ENCODE measurements at regions not wholly inside any gene's neighbourhood (a gene's known extent, or its start where the extent isn't known, plus 50 kb on each side); places are given as distances from the start of the nearest gene placed in this dataset.

DNA sequence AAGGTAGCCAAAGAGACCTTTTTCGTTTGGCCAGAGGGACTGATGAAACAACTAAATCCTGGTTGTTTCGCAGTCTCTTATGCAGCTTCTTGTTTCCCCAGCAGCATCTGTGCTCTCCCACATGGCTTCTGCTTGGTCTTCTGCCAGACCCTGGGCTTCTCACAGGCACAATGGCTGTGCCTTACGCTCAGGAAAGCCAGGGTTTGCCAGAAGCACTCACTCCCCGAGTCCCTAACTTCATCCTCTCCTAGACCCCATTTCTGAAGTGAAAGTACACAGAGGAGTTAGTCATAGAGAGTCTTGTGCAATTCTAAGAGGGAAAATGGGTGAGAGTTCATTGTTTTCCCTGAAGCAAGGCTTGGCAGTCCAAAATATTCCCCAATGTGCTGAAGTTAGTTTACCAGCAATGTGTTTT, 121.7 kb downstream of the EVX1 start:
- ATAC-seq, result no peak
- TF ChIP-seq RARB (CRISPR knock-in tag; IDR thresholded peaks at IDR 0.05), result no peak
- TF ChIP-seq GLIS3 (CRISPR knock-in tag; IDR thresholded peaks at IDR 0.05), result no peak
- TF ChIP-seq ZNF8 (CRISPR knock-in tag; IDR thresholded peaks at IDR 0.05), result no peak
- no peak for TF ChIP-seq ISL1 (CRISPR knock-in tag; IDR thresholded peaks at IDR 0.05)
- TF ChIP-seq TOX (CRISPR knock-in tag; IDR thresholded peaks at IDR 0.05; ENCODE audit: borderline replicate concordance), result no peak
- TF ChIP-seq, protein P1, sequence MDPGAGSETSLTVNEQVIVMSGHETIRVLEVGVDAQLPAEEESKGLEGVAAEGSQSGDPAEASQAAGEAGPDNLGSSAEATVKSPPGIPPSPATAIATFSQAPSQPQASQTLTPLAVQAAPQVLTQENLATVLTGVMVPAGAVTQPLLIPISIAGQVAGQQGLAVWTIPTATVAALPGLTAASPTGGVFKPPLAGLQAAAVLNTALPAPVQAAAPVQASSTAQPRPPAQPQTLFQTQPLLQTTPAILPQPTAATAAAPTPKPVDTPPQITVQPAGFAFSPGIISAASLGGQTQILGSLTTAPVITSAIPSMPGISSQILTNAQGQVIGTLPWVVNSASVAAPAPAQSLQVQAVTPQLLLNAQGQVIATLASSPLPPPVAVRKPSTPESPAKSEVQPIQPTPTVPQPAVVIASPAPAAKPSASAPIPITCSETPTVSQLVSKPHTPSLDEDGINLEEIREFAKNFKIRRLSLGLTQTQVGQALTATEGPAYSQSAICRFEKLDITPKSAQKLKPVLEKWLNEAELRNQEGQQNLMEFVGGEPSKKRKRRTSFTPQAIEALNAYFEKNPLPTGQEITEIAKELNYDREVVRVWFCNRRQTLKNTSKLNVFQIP (CRISPR knock-in tag; IDR thresholded peaks at IDR 0.05; ENCODE audit: borderline replicate concordance, low read depth), result no peak
- TF ChIP-seq BACH2 (CRISPR knock-in tag; IDR thresholded peaks at IDR 0.05; ENCODE audit: borderline replicate concordance), result no peak
- no peak for TF ChIP-seq TCF4 (CRISPR knock-in tag; IDR thresholded peaks at IDR 0.05; ENCODE audit: borderline replicate concordance)
- TF ChIP-seq OSR1 (CRISPR knock-in tag; IDR thresholded peaks at IDR 0.05), result no peak
- TF ChIP-seq ZNF565 (CRISPR knock-in tag; conservative IDR thresholded peaks at IDR 0.05; ENCODE audit: low read depth), result no peak
- TF ChIP-seq ZFP30 (CRISPR knock-in tag; IDR thresholded peaks at IDR 0.05), result no peak
- TF ChIP-seq PPARA (CRISPR knock-in tag; IDR thresholded peaks at IDR 0.05; ENCODE audit: borderline replicate concordance), result no peak
- TF ChIP-seq, protein P2, sequence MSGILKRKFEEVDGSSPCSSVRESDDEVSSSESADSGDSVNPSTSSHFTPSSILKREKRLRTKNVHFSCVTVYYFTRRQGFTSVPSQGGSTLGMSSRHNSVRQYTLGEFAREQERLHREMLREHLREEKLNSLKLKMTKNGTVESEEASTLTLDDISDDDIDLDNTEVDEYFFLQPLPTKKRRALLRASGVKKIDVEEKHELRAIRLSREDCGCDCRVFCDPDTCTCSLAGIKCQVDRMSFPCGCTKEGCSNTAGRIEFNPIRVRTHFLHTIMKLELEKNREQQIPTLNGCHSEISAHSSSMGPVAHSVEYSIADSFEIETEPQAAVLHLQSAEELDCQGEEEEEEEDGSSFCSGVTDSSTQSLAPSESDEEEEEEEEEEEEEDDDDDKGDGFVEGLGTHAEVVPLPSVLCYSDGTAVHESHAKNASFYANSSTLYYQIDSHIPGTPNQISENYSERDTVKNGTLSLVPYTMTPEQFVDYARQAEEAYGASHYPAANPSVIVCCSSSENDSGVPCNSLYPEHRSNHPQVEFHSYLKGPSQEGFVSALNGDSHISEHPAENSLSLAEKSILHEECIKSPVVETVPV (CRISPR knock-in tag; IDR thresholded peaks at IDR 0.05), result no peak

DNA sequence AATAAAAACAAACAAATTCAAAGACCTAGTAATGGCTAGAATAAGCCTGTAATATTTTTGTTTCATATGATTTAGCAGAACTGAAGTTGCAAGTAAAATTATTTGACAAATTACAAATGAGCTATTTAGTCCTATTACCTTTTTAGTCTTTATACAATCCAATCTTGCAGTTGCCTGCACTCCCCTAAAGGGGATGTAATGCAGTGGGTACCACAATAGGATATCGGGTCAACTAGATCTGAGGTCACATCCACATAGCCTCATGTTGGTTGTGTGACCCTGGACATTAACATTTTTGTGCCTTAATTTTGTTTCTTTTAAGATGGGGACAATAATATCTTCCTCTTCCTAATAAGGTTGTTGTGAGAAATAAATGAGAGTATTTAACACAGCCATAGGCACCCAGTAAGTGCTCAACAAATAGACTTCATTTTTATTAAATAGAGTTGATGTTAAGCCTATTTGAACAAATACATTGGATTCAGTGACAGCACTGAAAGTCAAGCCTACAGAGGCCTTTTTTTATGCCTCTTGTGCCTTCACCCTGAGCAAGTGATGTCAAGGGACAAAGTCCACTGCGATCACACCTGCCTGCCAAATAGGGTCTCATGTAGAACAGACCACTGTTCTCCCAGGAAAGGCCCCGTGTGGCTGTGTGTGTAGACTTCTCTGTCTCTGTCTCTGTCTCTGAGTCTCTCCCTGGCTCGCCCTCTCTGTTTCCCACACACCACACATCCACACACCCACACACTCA, 124.8 kb downstream of the EVX1 start:
- TF ChIP-seq TOX (CRISPR knock-in tag; IDR thresholded peaks at IDR 0.05; ENCODE audit: borderline replicate concordance) (no peak), SNAI2 (CRISPR knock-in tag; IDR thresholded peaks at IDR 0.05) (no peak), PPARA (CRISPR knock-in tag; IDR thresholded peaks at IDR 0.05; ENCODE audit: borderline replicate concordance) (no peak), ZFP3 (CRISPR knock-in tag; IDR thresholded peaks at IDR 0.05) (no peak), ISL1 (CRISPR knock-in tag; IDR thresholded peaks at IDR 0.05) (no peak), ZFP30 (CRISPR knock-in tag; IDR thresholded peaks at IDR 0.05) (no peak), BACH2 (CRISPR knock-in tag; IDR thresholded peaks at IDR 0.05; ENCODE audit: borderline replicate concordance) (no peak), ZNF8 (CRISPR knock-in tag; IDR thresholded peaks at IDR 0.05) (no peak), ARNTL (CRISPR knock-in tag; IDR thresholded peaks at IDR 0.05; ENCODE audit: borderline replicate concordance, low read depth) (no peak), ZC3H10 (CRISPR knock-in tag; IDR thresholded peaks at IDR 0.05) (no peak), OSR1 (CRISPR knock-in tag; IDR thresholded peaks at IDR 0.05) (no peak), CSDC2 (CRISPR knock-in tag; IDR thresholded peaks at IDR 0.05) (no peak), ZNF565 (CRISPR knock-in tag; conservative IDR thresholded peaks at IDR 0.05; ENCODE audit: low read depth) (no peak), RARB (CRISPR knock-in tag; IDR thresholded peaks at IDR 0.05) (no peak), ZNF70 (CRISPR knock-in tag; IDR thresholded peaks at IDR 0.05) (no peak)
- TF ChIP-seq, protein P1 (CRISPR knock-in tag; IDR thresholded peaks at IDR 0.05; ENCODE audit: borderline replicate concordance, low read depth), result no peak
- TF ChIP-seq, protein P3, sequence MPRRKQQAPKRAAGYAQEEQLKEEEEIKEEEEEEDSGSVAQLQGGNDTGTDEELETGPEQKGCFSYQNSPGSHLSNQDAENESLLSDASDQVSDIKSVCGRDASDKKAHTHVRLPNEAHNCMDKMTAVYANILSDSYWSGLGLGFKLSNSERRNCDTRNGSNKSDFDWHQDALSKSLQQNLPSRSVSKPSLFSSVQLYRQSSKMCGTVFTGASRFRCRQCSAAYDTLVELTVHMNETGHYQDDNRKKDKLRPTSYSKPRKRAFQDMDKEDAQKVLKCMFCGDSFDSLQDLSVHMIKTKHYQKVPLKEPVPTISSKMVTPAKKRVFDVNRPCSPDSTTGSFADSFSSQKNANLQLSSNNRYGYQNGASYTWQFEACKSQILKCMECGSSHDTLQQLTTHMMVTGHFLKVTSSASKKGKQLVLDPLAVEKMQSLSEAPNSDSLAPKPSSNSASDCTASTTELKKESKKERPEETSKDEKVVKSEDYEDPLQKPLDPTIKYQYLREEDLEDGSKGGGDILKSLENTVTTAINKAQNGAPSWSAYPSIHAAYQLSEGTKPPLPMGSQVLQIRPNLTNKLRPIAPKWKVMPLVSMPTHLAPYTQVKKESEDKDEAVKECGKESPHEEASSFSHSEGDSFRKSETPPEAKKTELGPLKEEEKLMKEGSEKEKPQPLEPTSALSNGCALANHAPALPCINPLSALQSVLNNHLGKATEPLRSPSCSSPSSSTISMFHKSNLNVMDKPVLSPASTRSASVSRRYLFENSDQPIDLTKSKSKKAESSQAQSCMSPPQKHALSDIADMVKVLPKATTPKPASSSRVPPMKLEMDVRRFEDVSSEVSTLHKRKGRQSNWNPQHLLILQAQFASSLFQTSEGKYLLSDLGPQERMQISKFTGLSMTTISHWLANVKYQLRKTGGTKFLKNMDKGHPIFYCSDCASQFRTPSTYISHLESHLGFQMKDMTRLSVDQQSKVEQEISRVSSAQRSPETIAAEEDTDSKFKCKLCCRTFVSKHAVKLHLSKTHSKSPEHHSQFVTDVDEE (CRISPR knock-in tag; IDR thresholded peaks at IDR 0.05), result no peak
- TF ChIP-seq, protein P4, sequence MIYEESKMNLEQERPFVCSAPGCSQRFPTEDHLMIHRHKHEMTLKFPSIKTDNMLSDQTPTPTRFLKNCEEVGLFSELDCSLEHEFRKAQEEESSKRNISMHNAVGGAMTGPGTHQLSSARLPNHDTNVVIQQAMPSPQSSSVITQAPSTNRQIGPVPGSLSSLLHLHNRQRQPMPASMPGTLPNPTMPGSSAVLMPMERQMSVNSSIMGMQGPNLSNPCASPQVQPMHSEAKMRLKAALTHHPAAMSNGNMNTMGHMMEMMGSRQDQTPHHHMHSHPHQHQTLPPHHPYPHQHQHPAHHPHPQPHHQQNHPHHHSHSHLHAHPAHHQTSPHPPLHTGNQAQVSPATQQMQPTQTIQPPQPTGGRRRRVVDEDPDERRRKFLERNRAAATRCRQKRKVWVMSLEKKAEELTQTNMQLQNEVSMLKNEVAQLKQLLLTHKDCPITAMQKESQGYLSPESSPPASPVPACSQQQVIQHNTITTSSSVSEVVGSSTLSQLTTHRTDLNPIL (CRISPR knock-in tag; IDR thresholded peaks at IDR 0.05; ENCODE audit: low read depth), result no peak
- TF ChIP-seq, protein P2 (CRISPR knock-in tag; IDR thresholded peaks at IDR 0.05), result no peak
- no peak for ATAC-seq

Data from SK-N-SH treated with all-trans-retinoic acid at 6 μM for 48 hours (cell line).